Endothelial cell of umbilical vein (primary cell): ENCODE measurements at regions not wholly inside any gene's neighbourhood (a gene's known extent, or its start where the extent isn't known, plus 50 kb on each side); places are given as distances from the start of the nearest gene placed in this dataset.

ENCODE experiments used
- EZH2 ChIP-seq: IDR thresholded peaks from 2 replicates; pipeline ENCODE4 v1.6.1; 2012; ENCODE audit warnings: borderline replicate concordance, low read depth, mild to moderate bottlenecking, moderate library complexity, low read length, inconsistent platforms; ENCODE audit not compliant: severe bottlenecking
- POLR2A ChIP-seq: IDR thresholded peaks from 2 replicates; pipeline ENCODE4 v1.6.1; 2012; ENCODE audit warnings: low read depth, mild to moderate bottlenecking, control low read depth, low read length

DNA sequence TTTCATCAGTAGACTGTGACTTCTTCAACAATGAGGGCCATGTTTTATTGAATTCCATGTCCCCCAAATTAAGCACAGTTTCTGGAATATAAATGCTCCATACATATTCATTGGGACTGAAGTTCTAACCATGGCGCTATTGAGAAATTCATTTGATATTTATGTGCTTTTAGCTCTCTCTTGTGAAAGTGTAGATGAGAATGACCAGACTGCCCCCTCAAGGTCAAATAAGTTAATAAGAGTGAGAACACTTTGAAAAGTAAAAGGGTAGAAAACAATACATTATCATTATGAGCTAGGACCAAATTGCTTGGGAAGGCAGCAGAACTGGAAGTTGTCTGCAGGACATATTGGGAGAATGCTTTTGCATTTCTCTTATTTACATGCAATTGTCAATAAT lies 597.9 kb downstream of the EPM2A start:
- TF ChIP-seq EZH2 (no peak), POLR2A (no peak)
